ENCODE measurements at regions not wholly inside any gene's neighbourhood (a gene's known extent, or its start where the extent isn't known, plus 50 kb on each side); places are given as distances from the start of the nearest gene placed in this dataset.

DNA sequence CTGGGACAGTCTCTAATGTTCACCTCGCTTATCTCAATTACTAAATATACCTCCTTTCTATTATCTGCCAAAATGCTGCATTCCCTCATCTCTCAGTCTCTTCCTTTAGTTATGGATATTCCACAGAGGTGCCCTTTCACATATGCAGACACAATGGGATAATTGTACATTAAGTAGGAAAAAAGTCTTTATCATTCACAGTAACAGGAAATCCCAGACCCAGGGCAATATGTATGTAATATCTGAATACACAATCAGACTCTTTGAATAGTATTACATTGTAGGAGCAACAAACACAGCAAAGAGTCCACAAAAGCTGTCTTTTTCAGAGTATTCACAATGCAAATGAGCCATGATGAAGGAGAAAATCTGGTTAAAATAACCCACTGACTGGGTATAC, 1399.0 kb upstream of the ZEB2 start:
- Histone ChIP-seq H3K9me3 (ENCODE audit: control extremely low read depth in 1 of 3, control insufficient read depth in 2 of 3, insufficient read depth in 1 of 3, low read length in 2 of 3) (no peaks in the 10 kb centered on the region), H3K4me2 (replicated peaks; ENCODE audit: low read depth, low read length, poor library complexity, severe bottlenecking) (no peak overlapping the region), H2AFZ (ENCODE audit: insufficient read depth, low read depth, low read length, poor library complexity, severe bottlenecking) (no peak overlapping the region), H3K27ac (ENCODE audit: low read length in 2 of 2) (no peak overlapping the region), H3K4me3 (ENCODE audit: control extremely low read depth in 1 of 5, extremely low read depth in 1 of 5, insufficient read depth in 1 of 5, low read depth in 2 of 5, low read length in 4 of 5) (no peak overlapping the region), H3K4me1 (ENCODE audit: control insufficient read depth in 2 of 2, insufficient read depth in 2 of 2, low read length in 2 of 2) (no peaks in the 10 kb centered on the region), H4K20me1 (ENCODE audit: control insufficient read depth, insufficient read depth, low read length, poor library complexity, severe bottlenecking) (no peaks in the 10 kb centered on the region), H3K36me3 (replicated peaks in 1 of 2; ENCODE audit: control extremely low read depth in 1 of 2, control insufficient read depth in 1 of 2, extremely low read depth in 1 of 2, insufficient read depth in 2 of 2, low read length in 1 of 2) (no peaks in the 10 kb centered on the region), H3K79me2 (ENCODE audit: control insufficient read depth, insufficient read depth, low read length) (no peaks in the 10 kb centered on the region), H3K27me3 (replicated peaks in 1 of 4; ENCODE audit: control extremely low read depth in 1 of 4, control insufficient read depth in 3 of 4, insufficient read depth in 4 of 4, low read length in 3 of 4) (no peaks in the 10 kb centered on the region), H3K9ac (ENCODE audit: low read length) (no peak overlapping the region)
- Mint-ChIP-seq H3K27me3 (no peaks in the 10 kb centered on the region), H3K27ac (no peak overlapping the region), H3K4me3 (no peak overlapping the region), H3K4me1 (peaks cover under 1% of the 10 kb centered on the region), H3K9me3 (ENCODE audit: insufficient read depth) (no peaks in the 10 kb centered on the region)
- POLR2A ChIA-PET: no interaction called here
- DNase-seq (no peak), ATAC-seq (ENCODE audit: low read depth) (no peak)
- no peak for TF ChIP-seq EZH2 (IDR thresholded peaks at IDR 0.05; ENCODE audit: borderline replicate concordance, insufficient read depth, low read depth, low read length, poor library complexity, severe bottlenecking)
- TF ChIP-seq, protein P1, sequence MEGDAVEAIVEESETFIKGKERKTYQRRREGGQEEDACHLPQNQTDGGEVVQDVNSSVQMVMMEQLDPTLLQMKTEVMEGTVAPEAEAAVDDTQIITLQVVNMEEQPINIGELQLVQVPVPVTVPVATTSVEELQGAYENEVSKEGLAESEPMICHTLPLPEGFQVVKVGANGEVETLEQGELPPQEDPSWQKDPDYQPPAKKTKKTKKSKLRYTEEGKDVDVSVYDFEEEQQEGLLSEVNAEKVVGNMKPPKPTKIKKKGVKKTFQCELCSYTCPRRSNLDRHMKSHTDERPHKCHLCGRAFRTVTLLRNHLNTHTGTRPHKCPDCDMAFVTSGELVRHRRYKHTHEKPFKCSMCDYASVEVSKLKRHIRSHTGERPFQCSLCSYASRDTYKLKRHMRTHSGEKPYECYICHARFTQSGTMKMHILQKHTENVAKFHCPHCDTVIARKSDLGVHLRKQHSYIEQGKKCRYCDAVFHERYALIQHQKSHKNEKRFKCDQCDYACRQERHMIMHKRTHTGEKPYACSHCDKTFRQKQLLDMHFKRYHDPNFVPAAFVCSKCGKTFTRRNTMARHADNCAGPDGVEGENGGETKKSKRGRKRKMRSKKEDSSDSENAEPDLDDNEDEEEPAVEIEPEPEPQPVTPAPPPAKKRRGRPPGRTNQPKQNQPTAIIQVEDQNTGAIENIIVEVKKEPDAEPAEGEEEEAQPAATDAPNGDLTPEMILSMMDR (IDR thresholded peaks at IDR 0.05): no peak
- no CpG with 5 or more reads among the region's 1 CpG for WGBS (ENCODE audit: insufficient coverage)
- intact Hi-C loops (cut with micrococcal nuclease): no loop called here
- CTCF ChIA-PET: no interaction called here

GRCh38 chr2:145916799-145917198, 1396.9 kb upstream of the ZEB2 start:
- Histone ChIP-seq H4K20me1 (ENCODE audit: control insufficient read depth, insufficient read depth, low read length, poor library complexity, severe bottlenecking) (no peaks in the 10 kb centered on the region), H2AFZ (ENCODE audit: insufficient read depth, low read depth, low read length, poor library complexity, severe bottlenecking) (no peak overlapping the region), H3K27ac (ENCODE audit: low read length in 2 of 2) (no peak overlapping the region), H3K9me3 (ENCODE audit: control extremely low read depth in 1 of 3, control insufficient read depth in 2 of 3, insufficient read depth in 1 of 3, low read length in 2 of 3) (no peaks in the 10 kb centered on the region), H3K36me3 (replicated peaks in 1 of 2; ENCODE audit: control extremely low read depth in 1 of 2, control insufficient read depth in 1 of 2, extremely low read depth in 1 of 2, insufficient read depth in 2 of 2, low read length in 1 of 2) (no peaks in the 10 kb centered on the region), H3K4me1 (ENCODE audit: control insufficient read depth in 2 of 2, insufficient read depth in 2 of 2, low read length in 2 of 2) (no peaks in the 10 kb centered on the region), H3K4me2 (replicated peaks; ENCODE audit: low read depth, low read length, poor library complexity, severe bottlenecking) (no peak overlapping the region), H3K4me3 (ENCODE audit: control extremely low read depth in 1 of 5, extremely low read depth in 1 of 5, insufficient read depth in 1 of 5, low read depth in 2 of 5, low read length in 4 of 5) (no peak overlapping the region), H3K27me3 (replicated peaks in 1 of 4; ENCODE audit: control extremely low read depth in 1 of 4, control insufficient read depth in 3 of 4, insufficient read depth in 4 of 4, low read length in 3 of 4) (no peaks in the 10 kb centered on the region), H3K9ac (ENCODE audit: low read length) (no peak overlapping the region), H3K79me2 (ENCODE audit: control insufficient read depth, insufficient read depth, low read length) (no peaks in the 10 kb centered on the region)
- ChIA-PET POLR2A (no interaction called here), CTCF (no interaction called here)
- ATAC-seq (ENCODE audit: low read depth) (no peak), DNase-seq (no peak)
- TF ChIP-seq, protein P1 (IDR thresholded peaks at IDR 0.05): no peak
- no peak for TF ChIP-seq EZH2 (IDR thresholded peaks at IDR 0.05; ENCODE audit: borderline replicate concordance, insufficient read depth, low read depth, low read length, poor library complexity, severe bottlenecking)
- 100% methylated on average over 3 of the region's 5 CpGs for whole genome bisulfite sequencing (ENCODE audit: insufficient coverage)
- Mint-ChIP-seq H3K4me1 (no peaks in the 10 kb centered on the region), H3K9me3 (ENCODE audit: insufficient read depth) (no peaks in the 10 kb centered on the region), H3K27me3 (no peaks in the 10 kb centered on the region), H3K4me3 (no peak overlapping the region), H3K27ac (no peak overlapping the region)
- intact Hi-C loops (cut with micrococcal nuclease): no loop called here
